SHP77 treated with DMSO at 0.1 percent for 48 hours (cell line): ENCODE measurements at regions not wholly inside any gene's neighbourhood (a gene's known extent, or its start where the extent isn't known, plus 50 kb on each side); places are given as distances from the start of the nearest gene placed in this dataset.
A peak's percentile ranks its signal among the peaks of the same experiment; 100 is the strongest.

Source experiments
- DNase-seq: peaks from one replicate; lab custom pipeline; 2025; lab: John Stamatoyannopoulos, UW

GRCh38 chr15:70347321-70348225 lies 249.9 kb upstream of the TLE3 start:
- no peak for DNase-seq

DNA sequence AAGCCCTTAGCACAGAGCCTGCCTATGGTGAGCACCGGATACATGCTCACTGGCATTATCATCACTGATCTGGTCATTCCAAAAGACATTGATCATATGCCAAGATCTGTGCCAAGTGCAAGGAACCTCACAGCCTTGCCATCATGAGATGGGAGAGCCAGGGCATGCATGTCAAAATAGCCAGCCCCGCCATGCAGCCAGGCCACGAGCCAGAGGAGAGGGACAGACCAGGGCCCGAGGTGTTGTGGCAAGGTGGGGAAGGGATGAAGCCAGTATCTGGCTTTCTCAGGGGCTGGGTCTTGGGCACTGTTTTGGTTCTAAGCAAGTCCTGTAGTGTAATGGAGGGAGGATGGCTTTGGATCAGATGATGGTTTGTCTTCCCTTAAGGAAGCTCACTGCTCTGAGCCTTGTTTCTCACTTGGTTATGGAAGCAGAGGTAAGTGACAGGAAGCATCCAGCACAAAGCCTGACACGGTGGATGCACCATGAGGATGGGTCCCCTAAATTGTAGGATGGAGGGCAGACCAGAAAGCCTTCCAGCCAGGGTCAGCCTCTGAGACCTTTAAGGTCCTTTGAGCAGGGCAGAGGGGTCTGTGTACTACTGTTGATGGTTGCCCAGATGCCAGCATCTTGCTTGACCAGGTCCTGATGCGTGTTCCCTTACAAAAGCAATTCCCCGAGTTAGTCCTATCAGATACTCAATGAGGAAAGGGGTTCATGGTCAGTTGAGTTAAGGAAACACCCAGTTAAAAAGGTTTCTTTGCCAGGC lies 247.7 kb upstream of the TLE3 start:
- DNase-seq = no peak

GRCh38 chr15:70344666-70345065 lies 246.9 kb upstream of the TLE3 start:
- DNase-seq = peak; percentile 26

GRCh38 chr15:70343961-70344621 lies 246.4 kb upstream of the TLE3 start:
- DNase-seq = no peak

DNA sequence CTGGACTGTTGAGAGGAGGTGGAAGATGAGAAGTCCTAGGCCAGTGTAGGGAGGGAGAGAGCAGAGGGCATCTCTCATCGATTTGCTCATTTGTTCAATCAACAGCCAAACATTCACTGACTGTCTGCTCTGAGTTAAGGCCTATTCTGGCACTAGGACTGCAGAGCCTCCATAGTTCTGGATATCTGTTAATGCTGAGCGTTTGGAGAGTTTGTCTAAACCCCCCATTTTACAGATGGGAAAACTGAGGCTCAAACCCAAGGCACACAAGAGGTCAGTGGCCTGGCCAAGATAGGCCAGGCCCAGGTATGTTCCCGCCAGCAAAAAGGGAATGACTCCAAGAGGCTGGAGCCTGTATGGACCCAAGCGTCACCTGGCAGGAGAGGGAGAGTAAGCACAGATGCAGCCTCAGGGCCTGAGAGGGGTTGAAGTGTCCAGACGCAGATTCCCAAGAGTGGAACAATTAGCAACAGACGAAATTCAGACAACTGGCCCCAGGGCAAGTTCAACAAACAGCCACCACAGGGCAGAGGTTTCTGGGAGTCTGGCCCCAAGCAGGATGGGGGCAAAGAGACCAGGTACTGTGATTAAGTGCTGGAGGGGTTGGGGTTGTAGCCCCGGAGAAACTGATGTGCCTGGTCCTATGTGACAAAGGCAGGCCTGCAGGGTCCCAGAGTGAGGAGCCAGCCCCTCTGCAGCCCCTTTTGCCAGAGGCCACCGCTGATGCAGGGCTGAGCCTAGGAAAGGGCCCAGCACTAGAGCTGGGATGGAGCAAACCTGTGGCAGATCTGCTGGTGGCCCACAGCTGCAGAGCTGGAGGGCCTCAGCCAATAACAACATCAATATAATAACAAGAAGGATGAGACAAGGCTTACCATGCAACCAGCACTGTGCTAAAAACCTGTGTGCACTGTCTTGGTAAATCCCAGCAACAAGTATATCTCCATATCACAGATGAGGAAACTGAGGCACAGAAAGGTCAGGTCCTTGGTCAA lies 245.1 kb upstream of the TLE3 start:
- no peak for DNase-seq

- no peak for DNase-seq
Observed at GRCh38 chr15:70342141-70342540, 244.4 kb upstream of the TLE3 start.

GRCh38 chr15:70341566-70341965 lies 243.8 kb upstream of the TLE3 start:
- no peak for DNase-seq

- DNase-seq = no peak
Observed at GRCh38 chr15:70340494-70340870, 242.8 kb upstream of the TLE3 start.

- peak; percentile 62 for DNase-seq
Observed at GRCh38 chr15:70339571-70340493, 242.1 kb upstream of the TLE3 start.

- DNase-seq = no peak
Observed at GRCh38 chr15:70337277-70338186, 239.8 kb upstream of the TLE3 start.

DNA sequence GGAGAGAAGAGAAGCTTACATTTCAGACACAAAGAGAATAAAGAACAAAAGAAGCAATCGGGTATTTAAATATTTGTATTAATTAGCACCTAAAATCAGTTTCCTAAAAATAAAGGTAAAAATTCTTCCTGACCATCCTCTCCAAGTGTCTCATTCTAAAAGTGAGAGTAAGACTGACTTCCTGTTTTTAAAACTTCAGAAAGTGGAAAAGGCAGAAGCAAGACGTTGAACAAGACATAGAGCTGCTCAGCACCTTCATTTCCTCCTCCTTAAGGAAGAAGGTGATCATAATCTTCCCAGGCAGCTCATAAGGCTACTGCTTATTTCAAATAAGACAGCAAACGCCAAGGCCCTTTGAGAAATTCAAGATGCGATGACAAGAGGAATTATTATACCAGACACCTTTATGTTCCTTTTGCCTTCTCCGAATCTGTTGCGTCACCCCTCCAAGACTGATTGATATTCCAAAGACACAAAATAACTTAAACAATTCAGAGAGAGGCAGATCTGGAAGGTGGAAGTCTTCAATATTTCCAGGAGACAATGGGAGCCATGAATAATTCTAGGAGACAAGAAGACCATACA lies 238.8 kb upstream of the TLE3 start:
- DNase-seq = no peak

- DNase-seq = no peak
Observed at GRCh38 chr15:70334286-70334685, 236.6 kb upstream of the TLE3 start.

DNA sequence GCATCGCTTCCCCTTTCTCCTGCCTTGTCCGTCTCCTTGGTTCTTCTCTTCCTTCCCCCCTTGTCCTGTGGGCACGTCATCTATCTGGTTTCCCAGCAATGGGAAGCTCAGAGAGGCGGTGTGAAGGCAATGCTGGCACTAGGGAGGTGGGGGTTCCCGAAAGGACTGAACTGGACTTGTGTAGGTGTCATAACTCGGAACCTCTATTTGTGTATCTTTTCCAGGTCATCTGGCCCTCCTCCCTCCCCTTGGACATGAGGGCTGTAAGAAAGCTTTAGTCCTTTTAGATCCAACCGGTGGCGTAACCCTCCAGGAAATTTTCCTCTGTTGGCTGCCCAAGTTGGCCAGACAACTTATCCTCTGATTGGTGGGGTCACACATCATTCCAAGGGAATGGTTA lies 231.5 kb upstream of the TLE3 start:
- DNase-seq = no peak

DNA sequence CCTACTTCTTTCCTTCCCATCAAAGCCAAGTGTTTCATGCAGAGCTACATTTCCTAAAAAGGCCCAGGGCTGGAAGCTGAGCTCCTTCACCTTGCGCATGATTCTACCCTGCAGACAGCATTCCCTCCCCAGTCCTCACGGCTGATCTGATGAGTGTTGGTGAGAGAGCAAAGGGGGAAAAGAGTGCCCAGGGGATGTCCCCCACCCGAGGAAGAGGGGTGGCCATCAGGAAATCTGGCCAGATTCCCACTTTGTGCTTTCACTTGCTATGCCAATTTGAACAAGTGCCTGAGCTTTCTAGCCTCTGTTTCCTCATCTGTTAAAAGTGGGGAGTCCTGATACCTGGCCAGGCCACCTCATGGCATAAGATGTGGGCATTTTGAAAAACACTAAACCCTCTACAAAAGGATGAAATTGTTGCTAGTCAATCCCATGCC lies 231.0 kb upstream of the TLE3 start:
- no peak for DNase-seq

- no peak for DNase-seq
Observed at GRCh38 chr15:70327856-70328678, 230.3 kb upstream of the TLE3 start.

GRCh38 chr15:70327328-70327855 lies 229.7 kb upstream of the TLE3 start:
- no peak for DNase-seq
